ENCODE measurements at regions not wholly inside any gene's neighbourhood (a gene's known extent, or its start where the extent isn't known, plus 50 kb on each side); places are given as distances from the start of the nearest gene placed in this dataset.
"Not testable (repeated sequence)": the region's sequence is repeated elsewhere in the genome, so short reads cannot be mapped to it uniquely, and the experiment has no call there.

GRCh38 chr13:85141401-85141800 is 657.8 kb downstream of the SLITRK6 start:
- 71 to 82% (median 73%) methylated on average over 2 of the region's 2 CpGs for WGBS, 5 donors
- Histone ChIP-seq H3K27me3 (replicated peaks in 1 of 7) (no peaks in the 10 kb centered on the region), H3K4me3 (no peak overlapping the region), H3K9me3 (no peaks in the 10 kb centered on the region), H3K27ac (no peak overlapping the region), H3K36me3 (no peaks in the 10 kb centered on the region), H3K4me1 (no peaks in the 10 kb centered on the region)
- no peak for DNase-seq
- no peak for TF ChIP-seq POLR2A (IDR thresholded peaks at IDR 0.05)
- TF ChIP-seq POLR2AphosphoS5 (IDR thresholded peaks at IDR 0.05) = no peak
- TF ChIP-seq CTCF (IDR thresholded peaks at IDR 0.05 in 8 of 11, conservative IDR thresholded peaks at IDR 0.05 in 3 of 11) = no peak
- intact Hi-C loops (cut with DNase I; ENCODE audit: low total_unique reads) = no loop called here

GRCh38 chr13:85140192-85140591 is 659.0 kb downstream of the SLITRK6 start:
- Histone ChIP-seq H3K4me3 (no peak overlapping the region), H3K36me3 (no peaks in the 10 kb centered on the region), H3K27me3 (replicated peaks in 1 of 7) (no peaks in the 10 kb centered on the region), H3K27ac (no peak overlapping the region), H3K4me1 (no peaks in the 10 kb centered on the region), H3K9me3 (no peaks in the 10 kb centered on the region)
- DNase-seq = no peak
- intact Hi-C loops (cut with DNase I; ENCODE audit: low total_unique reads) = no loop called here
- 46 to 67% (median 63%) methylated on average over 1 of the region's 1 CpG for WGBS, 5 donors
- no peak for TF ChIP-seq POLR2AphosphoS5 (IDR thresholded peaks at IDR 0.05)
- TF ChIP-seq POLR2A (IDR thresholded peaks at IDR 0.05) = no peak
- no peak for TF ChIP-seq CTCF (IDR thresholded peaks at IDR 0.05 in 8 of 11, conservative IDR thresholded peaks at IDR 0.05 in 3 of 11)

GRCh38 chr13:85137516-85137915 is 661.7 kb downstream of the SLITRK6 start:
- no peaks in the 10 kb centered on the region for H3K9me3 ChIP-seq
- WGBS, 5 donors = 67 to 83% (median 71%) methylated on average over 1 of the region's 1 CpG
- no peak for TF ChIP-seq CTCF (IDR thresholded peaks at IDR 0.05 in 8 of 11, conservative IDR thresholded peaks at IDR 0.05 in 3 of 11)
- H3K27me3 ChIP-seq (replicated peaks in 1 of 7) = no peaks in the 10 kb centered on the region
- H3K27ac ChIP-seq = no peak overlapping the region
- intact Hi-C loops (cut with DNase I; ENCODE audit: low total_unique reads) = no loop called here
- no peaks in the 10 kb centered on the region for H3K36me3 ChIP-seq
- H3K4me3 ChIP-seq = no peak overlapping the region
- no peaks in the 10 kb centered on the region for H3K4me1 ChIP-seq
- DNase-seq = no peak

GRCh38 chr13:85132986-85133385 is 666.2 kb downstream of the SLITRK6 start:
- Histone ChIP-seq H3K4me1 (no peaks in the 10 kb centered on the region), H3K36me3 (no peaks in the 10 kb centered on the region), H3K27ac (no peak overlapping the region), H3K4me3 (no peak overlapping the region), H3K9me3 (peaks cover 0 to 12% (median 0%) of the 10 kb centered on the region in 8 donors), H3K27me3 (replicated peaks in 1 of 7) (no peaks in the 10 kb centered on the region)
- no peak for DNase-seq
- no peak for TF ChIP-seq POLR2A (IDR thresholded peaks at IDR 0.05)
- no peak for TF ChIP-seq CTCF (IDR thresholded peaks at IDR 0.05 in 8 of 11, conservative IDR thresholded peaks at IDR 0.05 in 3 of 11)
- TF ChIP-seq POLR2AphosphoS5 (IDR thresholded peaks at IDR 0.05) = no peak
- intact Hi-C loops (cut with DNase I; ENCODE audit: low total_unique reads) = no loop called here
- WGBS, 5 donors = 81 to 97% (median 94%) methylated on average over 6 of the region's 6 CpGs

GRCh38 chr13:85123501-85123900 is 675.7 kb downstream of the SLITRK6 start:
- DNase-seq; H3K4me3 ChIP-seq; H3K27ac ChIP-seq; intact Hi-C loops (cut with DNase I; ENCODE audit: low total_unique reads); H3K27me3 ChIP-seq (replicated peaks in 1 of 7); H3K4me1 ChIP-seq; H3K36me3 ChIP-seq: not testable (repeated sequence)
- peaks cover 0 to 15% (median 0%) of the 10 kb centered on the region in 8 donors for H3K9me3 ChIP-seq
- 83 to 89% (median 87%) methylated on average over 11 to 14 of the region's 14 CpGs for WGBS, 5 donors
